Rectal smooth muscle tissue (tissue), 1 donor: ENCODE measurements at regions not wholly inside any gene's neighbourhood (a gene's known extent, or its start where the extent isn't known, plus 50 kb on each side); places are given as distances from the start of the nearest gene placed in this dataset.
"Not testable (repeated sequence)": the region's sequence is repeated elsewhere in the genome, so short reads cannot be mapped to it uniquely, and the experiment has no call there.

Source experiments
- H3K27ac ChIP-seq: one replicate; pipeline ENCODE4 v1.7.0; 2013; ENCODE audit warnings: low read depth, low read length, inconsistent platforms
- H3K27me3 ChIP-seq: one replicate; pipeline ENCODE4 v1.7.0; 2013; ENCODE audit warnings: low read length; ENCODE audit not compliant: control insufficient read depth, insufficient read depth
- H3K36me3 ChIP-seq: one replicate; pipeline ENCODE4 v1.7.0; 2013; ENCODE audit warnings: low read length; ENCODE audit not compliant: control insufficient read depth, insufficient read depth
- H3K4me1 ChIP-seq: one replicate; pipeline ENCODE4 v1.7.0; 2013; ENCODE audit warnings: low read length; ENCODE audit not compliant: control insufficient read depth, insufficient read depth
- H3K4me3 ChIP-seq: one replicate; pipeline ENCODE4 v1.7.0; 2013; ENCODE audit warnings: low read length
- H3K9ac ChIP-seq: one replicate; pipeline ENCODE4 v1.7.0; 2013; ENCODE audit warnings: low read length

- peaks cover 6% of the 10 kb centered on the region for H3K4me1 ChIP-seq
- no peaks in the 10 kb centered on the region for H3K36me3 ChIP-seq
- H3K27ac ChIP-seq, result no peak overlapping the region
- no peak overlapping the region for H3K9ac ChIP-seq
- no peaks in the 10 kb centered on the region for H3K27me3 ChIP-seq
- no peak overlapping the region for H3K4me3 ChIP-seq
These were observed 566.0 kb downstream of the STK39 start for GRCh38 chr2:167681234-167682015.

- H3K4me3 ChIP-seq, result no peak overlapping the region
- peaks cover 6% of the 10 kb centered on the region for H3K4me1 ChIP-seq
- no peaks in the 10 kb centered on the region for H3K36me3 ChIP-seq
- H3K27me3 ChIP-seq, result no peaks in the 10 kb centered on the region
- no peak overlapping the region for H3K9ac ChIP-seq
- H3K27ac ChIP-seq, result no peak overlapping the region
These were observed 569.2 kb downstream of the STK39 start for GRCh38 chr2:167678158-167678557.

- H3K4me3 ChIP-seq, result no peak overlapping the region
- H3K9ac ChIP-seq, result no peak overlapping the region
- no peaks in the 10 kb centered on the region for H3K4me1 ChIP-seq
- no peaks in the 10 kb centered on the region for H3K36me3 ChIP-seq
- H3K27ac ChIP-seq, result no peak overlapping the region
- H3K27me3 ChIP-seq, result no peaks in the 10 kb centered on the region
These were observed 571.5 kb downstream of the STK39 start for GRCh38 chr2:167675906-167676305.

GRCh38 chr2:167670588-167670987, 576.8 kb downstream of the STK39 start:
- Histone ChIP-seq H3K27me3 (no peaks in the 10 kb centered on the region), H3K4me1 (no peaks in the 10 kb centered on the region), H3K4me3 (no peak overlapping the region), H3K9ac (no peak overlapping the region), H3K36me3 (no peaks in the 10 kb centered on the region), H3K27ac (no peak overlapping the region)

- Histone ChIP-seq H3K9ac (no peak overlapping the region), H3K4me3 (no peak overlapping the region), H3K27me3 (no peaks in the 10 kb centered on the region)
These were observed 594.3 kb downstream of the STK39 start for GRCh38 chr2:167653131-167653530.

GRCh38 chr2:167652401-167652800, 595.0 kb downstream of the STK39 start:
- Histone ChIP-seq H3K27ac (no peak overlapping the region), H3K9ac (no peak overlapping the region), H3K36me3 (no peaks in the 10 kb centered on the region), H3K27me3 (no peaks in the 10 kb centered on the region), H3K4me1 (no peaks in the 10 kb centered on the region), H3K4me3 (no peak overlapping the region)

More at GRCh38 chr2:167653131-167653530, 594.3 kb downstream of the STK39 start:
- Histone ChIP-seq H3K4me1 (no peaks in the 10 kb centered on the region), H3K27ac (no peak overlapping the region), H3K36me3 (no peaks in the 10 kb centered on the region)

GRCh38 chr2:167651406-167652151, 595.8 kb downstream of the STK39 start:
- Histone ChIP-seq H3K27ac (no peak overlapping the region), H3K4me1 (no peaks in the 10 kb centered on the region), H3K9ac (no peak overlapping the region), H3K36me3 (no peaks in the 10 kb centered on the region), H3K4me3 (no peak overlapping the region), H3K27me3 (no peaks in the 10 kb centered on the region)

- Histone ChIP-seq H3K27me3 (no peaks in the 10 kb centered on the region), H3K36me3 (no peaks in the 10 kb centered on the region), H3K4me3 (no peak overlapping the region), H3K4me1 (no peaks in the 10 kb centered on the region), H3K9ac (no peak overlapping the region), H3K27ac (no peak overlapping the region)
These were observed 600.8 kb downstream of the STK39 start for GRCh38 chr2:167646557-167646956.

- no peaks in the 10 kb centered on the region for H3K4me1 ChIP-seq
- no peaks in the 10 kb centered on the region for H3K36me3 ChIP-seq
- no peak overlapping the region for H3K27ac ChIP-seq
- H3K4me3 ChIP-seq, result no peak overlapping the region
- no peak overlapping the region for H3K9ac ChIP-seq
- no peaks in the 10 kb centered on the region for H3K27me3 ChIP-seq
These were observed 607.3 kb downstream of the STK39 start for GRCh38 chr2:167640096-167640495.

GRCh38 chr2:167637741-167638140, 609.7 kb downstream of the STK39 start:
- Histone ChIP-seq H3K4me1 (no peaks in the 10 kb centered on the region), H3K36me3 (no peaks in the 10 kb centered on the region), H3K4me3 (no peak overlapping the region), H3K9ac (no peak overlapping the region), H3K27ac (no peak overlapping the region), H3K27me3 (no peaks in the 10 kb centered on the region)

- H3K27ac ChIP-seq, H3K4me3 ChIP-seq, H3K36me3 ChIP-seq, H3K9ac ChIP-seq, H3K4me1 ChIP-seq, H3K27me3 ChIP-seq: not testable (repeated sequence)
These were observed 615.1 kb downstream of the STK39 start for GRCh38 chr2:167632271-167632670.

GRCh38 chr2:167626961-167627360, 620.4 kb downstream of the STK39 start:
- H3K27me3 ChIP-seq, result no peaks in the 10 kb centered on the region
- H3K36me3 ChIP-seq, result no peaks in the 10 kb centered on the region
- H3K4me3 ChIP-seq, result no peak overlapping the region
- no peak overlapping the region for H3K9ac ChIP-seq
- no peak overlapping the region for H3K27ac ChIP-seq
- no peaks in the 10 kb centered on the region for H3K4me1 ChIP-seq

- no peaks in the 10 kb centered on the region for H3K4me1 ChIP-seq
These were observed 621.1 kb downstream of the STK39 start for GRCh38 chr2:167626301-167626700.

More at GRCh38 chr2:167626301-167626700, 621.1 kb downstream of the STK39 start:
- no peaks in the 10 kb centered on the region for H3K27me3 ChIP-seq
- H3K9ac ChIP-seq, result no peak overlapping the region
- H3K4me3 ChIP-seq, result no peak overlapping the region
- H3K27ac ChIP-seq, result no peak overlapping the region
- no peaks in the 10 kb centered on the region for H3K36me3 ChIP-seq
